ENCODE measurements at regions not wholly inside any gene's neighbourhood (a gene's known extent, or its start where the extent isn't known, plus 50 kb on each side); places are given as distances from the start of the nearest gene placed in this dataset.
"Not testable (repeated sequence)": the region's sequence is repeated elsewhere in the genome, so short reads cannot be mapped to it uniquely, and the experiment has no call there.

DNA sequence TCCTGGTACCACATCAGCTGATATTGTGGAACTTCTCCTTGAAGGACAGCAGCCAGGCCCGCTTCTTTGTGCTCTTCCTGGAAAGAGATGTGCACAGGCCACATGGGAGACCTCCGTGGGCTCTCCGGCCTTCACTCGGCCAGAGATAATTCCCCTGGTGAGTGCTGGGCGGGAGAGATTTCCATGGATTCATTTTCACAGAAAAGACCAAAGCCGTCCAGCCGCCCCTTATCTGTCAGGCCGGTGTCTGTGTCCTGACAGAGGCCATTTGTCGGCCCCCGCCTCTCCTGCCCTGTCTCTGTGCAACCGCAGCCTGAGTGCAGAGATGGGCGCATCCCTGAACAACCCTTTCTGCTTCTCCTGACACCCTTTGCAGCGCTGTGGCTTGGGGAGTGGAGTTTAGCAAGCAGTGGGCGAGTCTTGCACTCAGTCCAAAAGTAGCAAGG lies 197.9 kb downstream of the BANP start:
- H2AK5ac ChIP-seq (ENCODE audit: insufficient read length, low read length); H3K4ac ChIP-seq (ENCODE audit: low read depth, low read length); H2BK120ac ChIP-seq (ENCODE audit: low read depth, low read length, poor library complexity, severe bottlenecking); H3K4me1 Mint-ChIP-seq; H3K4me1 ChIP-seq (ENCODE audit: insufficient read depth, low read length); H4K91ac ChIP-seq (ENCODE audit: insufficient read length, low read depth, low read length); H3K9ac ChIP-seq (ENCODE audit: extremely low read depth, insufficient read length, low read length); H3K18ac ChIP-seq (ENCODE audit: insufficient read length, low read depth, low read length); H3K14ac ChIP-seq (ENCODE audit: insufficient read depth, low read length); H2BK15ac ChIP-seq (ENCODE audit: low read depth, low read length); H3K79me1 ChIP-seq (ENCODE audit: insufficient read depth, low read depth, low read length, poor library complexity, severe bottlenecking); H3T11ph ChIP-seq (ENCODE audit: low read length); H3K56ac ChIP-seq (ENCODE audit: insufficient read length, low read depth, low read length); H3K27me3 Mint-ChIP-seq (ENCODE audit: low read depth); H3K9me3 ChIP-seq (ENCODE audit: control insufficient read depth, low read depth, low read length); H3K4me2 ChIP-seq (ENCODE audit: insufficient read depth, insufficient read length, low read length); H3K27ac ChIP-seq (ENCODE audit: insufficient read length, low read depth, low read length); H3K9me3 Mint-ChIP-seq; H4K8ac ChIP-seq (replicated peaks; ENCODE audit: insufficient read length, low read depth, low read length); DNase-seq; H3K36me3 Mint-ChIP-seq (ENCODE audit: insufficient read depth in 1 of 3, low read depth in 3 of 3); H2BK12ac ChIP-seq (ENCODE audit: insufficient read length, low read depth, low read length); H3K4me3 Mint-ChIP-seq; H4K20me1 ChIP-seq (ENCODE audit: control insufficient read depth, insufficient read depth, insufficient read length); H3K23me2 ChIP-seq (ENCODE audit: insufficient read length, low read depth, low read length, poor library complexity, severe bottlenecking); H2BK5ac ChIP-seq (ENCODE audit: insufficient read length, low read length); H3K27me3 ChIP-seq (ENCODE audit: insufficient read depth, low read length); H3K23ac ChIP-seq (ENCODE audit: insufficient read length, low read depth, low read length); H3K79me2 ChIP-seq (ENCODE audit: insufficient read depth, low read length); H4K5ac ChIP-seq (ENCODE audit: insufficient read length, low read depth, low read length); H2AFZ ChIP-seq (ENCODE audit: low read length); H2BK20ac ChIP-seq (ENCODE audit: low read depth, low read length, poor library complexity, severe bottlenecking): not testable (repeated sequence)
- no CpG with 5 or more reads among the region's 14 CpGs for WGBS (ENCODE audit: extremely low coverage, insufficient read length, low lambda C conversion rate)
- peak overlapping the region in 1 of 3 experiments; percentile 44; a peak in 1 of 7 replicates for H3K27ac Mint-ChIP-seq

DNA sequence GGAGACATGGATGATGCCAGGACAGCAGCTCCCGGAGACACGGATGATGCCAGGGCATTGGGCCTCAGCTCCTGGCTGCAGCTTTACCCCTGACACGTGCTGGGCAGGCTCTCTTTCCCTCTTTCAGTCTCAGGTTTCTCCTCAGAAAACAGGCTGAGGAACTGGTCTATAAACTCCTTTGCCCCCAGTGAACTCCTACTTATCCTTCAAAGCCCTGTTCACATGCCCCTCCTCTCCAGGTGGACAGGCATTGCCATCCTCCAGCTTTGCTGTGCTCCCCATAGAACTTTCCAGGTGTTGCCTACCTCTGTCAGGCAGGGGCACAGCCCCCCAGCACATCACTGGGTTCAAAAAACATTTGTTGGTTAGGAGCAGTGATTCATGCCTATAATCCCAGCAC lies 198.4 kb downstream of the BANP start:
- no CpG with 5 or more reads among the region's 3 CpGs for WGBS (ENCODE audit: extremely low coverage, insufficient read length, low lambda C conversion rate)
- not testable (repeated sequence) for H3K4ac ChIP-seq (ENCODE audit: low read depth, low read length); H3K27ac Mint-ChIP-seq; H3K36me3 Mint-ChIP-seq (ENCODE audit: insufficient read depth in 1 of 3, low read depth in 3 of 3); H3T11ph ChIP-seq (ENCODE audit: low read length); H3K4me1 Mint-ChIP-seq; H2BK20ac ChIP-seq (ENCODE audit: low read depth, low read length, poor library complexity, severe bottlenecking); H3K4me3 Mint-ChIP-seq; H3K9ac ChIP-seq (ENCODE audit: extremely low read depth, insufficient read length, low read length); H3K4me2 ChIP-seq (ENCODE audit: insufficient read depth, insufficient read length, low read length); H3K9me3 Mint-ChIP-seq; H3K27ac ChIP-seq (ENCODE audit: insufficient read length, low read depth, low read length); H3K23ac ChIP-seq (ENCODE audit: insufficient read length, low read depth, low read length); H2BK12ac ChIP-seq (ENCODE audit: insufficient read length, low read depth, low read length); DNase-seq; H3K27me3 ChIP-seq (ENCODE audit: insufficient read depth, low read length); H2AFZ ChIP-seq (ENCODE audit: low read length); H3K23me2 ChIP-seq (ENCODE audit: insufficient read length, low read depth, low read length, poor library complexity, severe bottlenecking); H2BK15ac ChIP-seq (ENCODE audit: low read depth, low read length); H4K91ac ChIP-seq (ENCODE audit: insufficient read length, low read depth, low read length); H3K27me3 Mint-ChIP-seq (ENCODE audit: low read depth); H3K79me1 ChIP-seq (ENCODE audit: insufficient read depth, low read depth, low read length, poor library complexity, severe bottlenecking); H3K56ac ChIP-seq (ENCODE audit: insufficient read length, low read depth, low read length); H3K79me2 ChIP-seq (ENCODE audit: insufficient read depth, low read length); H2BK5ac ChIP-seq (ENCODE audit: insufficient read length, low read length); H2BK120ac ChIP-seq (ENCODE audit: low read depth, low read length, poor library complexity, severe bottlenecking); H3K4me1 ChIP-seq (ENCODE audit: insufficient read depth, low read length); H2AK5ac ChIP-seq (ENCODE audit: insufficient read length, low read length); H4K20me1 ChIP-seq (ENCODE audit: control insufficient read depth, insufficient read depth, insufficient read length); H4K5ac ChIP-seq (ENCODE audit: insufficient read length, low read depth, low read length); H3K9me3 ChIP-seq (ENCODE audit: control insufficient read depth, low read depth, low read length); H3K14ac ChIP-seq (ENCODE audit: insufficient read depth, low read length); H3K18ac ChIP-seq (ENCODE audit: insufficient read length, low read depth, low read length); H4K8ac ChIP-seq (replicated peaks; ENCODE audit: insufficient read length, low read depth, low read length)

Measured in H9 (cell line).